ENCODE measurements at regions not wholly inside any gene's neighbourhood (a gene's known extent, or its start where the extent isn't known, plus 50 kb on each side); places are given as distances from the start of the nearest gene placed in this dataset.

GRCh38 chr9:83177747-83178146 is 114.8 kb upstream of the RASEF start:
- H3K27me3 ChIP-seq (ENCODE audit: insufficient read depth, poor library complexity, severe bottlenecking), result no peaks in the 10 kb centered on the region
- TF ChIP-seq CTCF (IDR thresholded peaks at IDR 0.05; ENCODE audit: insufficient read depth, low read length) (no peak), SPI1 (IDR thresholded peaks at IDR 0.05; ENCODE audit: borderline replicate concordance, low read depth) (no peak), POLR2AphosphoS5 (IDR thresholded peaks at IDR 0.05; ENCODE audit: low read depth) (no peak), REST (IDR thresholded peaks at IDR 0.05; ENCODE audit: insufficient replicate concordance, low read depth) (no peak), GABPA (IDR thresholded peaks at IDR 0.05; ENCODE audit: low read depth) (no peak)
- H3K27ac ChIP-seq (replicated peaks), result no peak overlapping the region
- DNase-seq (ENCODE audit: low read depth in 1 of 2, low spot score in 1 of 2), result no peak
- H3K4me3 ChIP-seq (replicated peaks; ENCODE audit: insufficient read depth, low read length), result no peak overlapping the region

- H3K4me3 ChIP-seq (replicated peaks; ENCODE audit: insufficient read depth, low read length), result no peak overlapping the region
- H3K27me3 ChIP-seq (ENCODE audit: insufficient read depth, poor library complexity, severe bottlenecking), result no peaks in the 10 kb centered on the region
- no peak for DNase-seq (ENCODE audit: low read depth in 1 of 2, low spot score in 1 of 2)
- H3K27ac ChIP-seq (replicated peaks), result no peak overlapping the region
- TF ChIP-seq CTCF (IDR thresholded peaks at IDR 0.05; ENCODE audit: insufficient read depth, low read length) (no peak), REST (IDR thresholded peaks at IDR 0.05; ENCODE audit: insufficient replicate concordance, low read depth) (no peak)
These were observed 104.2 kb upstream of the RASEF start for GRCh38 chr9:83167126-83167525.

GRCh38 chr9:83166372-83166771 is 103.4 kb upstream of the RASEF start:
- Histone ChIP-seq H3K27ac (replicated peaks) (no peak overlapping the region), H3K27me3 (ENCODE audit: insufficient read depth, poor library complexity, severe bottlenecking) (no peaks in the 10 kb centered on the region), H3K4me3 (replicated peaks; ENCODE audit: insufficient read depth, low read length) (no peak overlapping the region)
- no peak for DNase-seq (ENCODE audit: low read depth in 1 of 2, low spot score in 1 of 2)
- no peak for TF ChIP-seq REST (IDR thresholded peaks at IDR 0.05; ENCODE audit: insufficient replicate concordance, low read depth)
- no peak for TF ChIP-seq SPI1 (IDR thresholded peaks at IDR 0.05; ENCODE audit: borderline replicate concordance, low read depth)
- no peak for TF ChIP-seq GABPA (IDR thresholded peaks at IDR 0.05; ENCODE audit: low read depth)
- TF ChIP-seq CTCF (IDR thresholded peaks at IDR 0.05; ENCODE audit: insufficient read depth, low read length), result no peak
- TF ChIP-seq POLR2AphosphoS5 (IDR thresholded peaks at IDR 0.05; ENCODE audit: low read depth), result no peak
